Motor neuron (in vitro differentiated cells): ENCODE measurements at regions not wholly inside any gene's neighbourhood (a gene's known extent, or its start where the extent isn't known, plus 50 kb on each side); places are given as distances from the start of the nearest gene placed in this dataset.

Experiments used
- ATAC-seq, 8 experiments: fragments of 200-7000 bp; cut with Tn5 transposase; replicated peaks in 6 of 8; 2 replicates each; pipeline ENCODE4 v1.8.0; 2021; ENCODE audit warnings: mild to moderate bottlenecking in 8 of 8, moderate library complexity in 8 of 8
- H3K27ac ChIP-seq, 2 donors: fragments of 250-450 bp; sonication (Bioruptor Pico); 2 replicates each; pipeline ENCODE4 v1.9.0; 2021; ENCODE audit warnings: antibody characterized with exemption in 2 of 2, mild to moderate bottlenecking in 2 of 2, moderate library complexity in 1 of 2
- H3K4me1 ChIP-seq, 2 donors: fragments of 250-450 bp; sonication (Bioruptor Pico); replicated peaks in 1 of 2; 2 replicates each; pipeline ENCODE4 v1.6.1; 2021; ENCODE audit warnings: antibody characterized with exemption in 2 of 2, mild to moderate bottlenecking in 2 of 2, moderate library complexity in 1 of 2
- H3K4me3 ChIP-seq, 5 donors: fragments of 250-450 bp; sonication (Bioruptor Pico); 2 replicates each; pipeline ENCODE4 v1.9.0; 2021; ENCODE audit warnings: antibody characterized with exemption in 5 of 5, mild to moderate bottlenecking in 5 of 5, moderate library complexity in 4 of 5
- WGBS, 10 experiments: fragments of 450-650 bp; shearing (Covaris generic); methylation state at CpG; one replicate each; pipeline ENCODE4 v1.0.0; 2022; 5-methylcytosine and 5-hydroxymethylcytosine counted together
- in situ Hi-C, 9 experiments: fragments of 400-800 bp; cut with MboI; loops; one replicate each; pipeline ENCODE4 v1.15.0; 2021; ENCODE audit warnings: low sequenced_read_pairs in 9 of 9, low pct_unique_long_range_greater_than_20kb in 2 of 9; ENCODE audit not compliant: unreplicated experiment in 9 of 9

DNA sequence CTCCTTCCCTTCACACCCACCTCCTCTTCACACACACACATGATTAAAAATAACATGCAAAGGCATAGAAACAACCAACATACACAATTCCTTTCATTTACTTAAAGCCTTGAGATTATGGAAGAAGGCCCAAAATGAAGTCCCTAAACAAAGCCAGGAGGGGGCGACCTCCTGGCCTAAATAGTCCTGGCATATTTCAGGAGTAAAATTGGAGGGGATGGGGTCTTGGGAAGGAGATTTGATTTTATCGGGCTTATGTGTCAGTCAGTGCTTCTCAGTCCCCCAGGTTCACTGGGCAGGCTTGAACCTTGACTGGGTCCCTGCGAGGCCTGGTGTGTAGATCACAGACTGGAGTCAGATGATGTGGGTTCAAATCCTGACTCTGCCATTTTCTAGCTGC lies 266.4 kb downstream of the SAMD5 start:
- ATAC-seq: no peak
- WGBS, 10 experiments: 0 to 100% (median 74%) methylated on average over 1 to 3 of the region's 3 CpGs; no CpG with 5 or more reads in 2 of the 10 experiments
- in situ Hi-C loops: loop anchor here in 1 of 9 experiments (25.0 kb wide), 1 partner anchor 387 kb away; no protein-coding TSS in a partner anchor
- no peak overlapping the region for H3K27ac ChIP-seq
- peaks cover 0 to 4% of the 10 kb centered on the region in 2 donors for H3K4me1 ChIP-seq
- H3K4me3 ChIP-seq: no peak overlapping the region

DNA sequence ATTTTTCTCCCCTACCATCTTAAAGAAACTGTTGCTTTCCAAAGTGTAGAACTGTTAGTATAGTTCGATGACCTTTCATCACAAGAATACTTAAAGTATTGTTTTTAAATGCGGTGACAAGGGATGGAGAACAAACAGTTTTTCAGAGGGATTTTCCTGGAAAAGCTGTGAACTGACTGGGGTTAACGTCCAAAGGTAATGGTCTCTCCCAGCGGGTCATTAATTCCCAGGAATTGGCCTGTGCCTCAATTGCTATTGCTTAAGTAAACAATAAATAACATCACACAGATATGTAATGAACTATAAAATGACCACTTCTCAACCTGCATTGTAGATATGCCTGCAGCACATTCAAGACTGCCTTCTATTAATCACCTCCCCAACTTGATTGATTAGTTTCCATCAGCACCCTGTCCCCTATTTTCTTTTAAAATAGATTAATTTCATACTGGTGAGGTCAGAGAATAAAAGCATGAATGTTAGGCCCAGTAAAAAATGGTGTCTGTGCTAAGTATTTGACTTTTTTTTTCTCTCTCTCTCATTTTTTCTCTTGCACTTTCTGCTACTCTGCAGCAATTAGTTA lies 268.2 kb downstream of the SAMD5 start:
- Histone ChIP-seq H3K4me1 (peaks cover 0 to 4% of the 10 kb centered on the region in 2 donors), H3K4me3 (no peak overlapping the region), H3K27ac (no peak overlapping the region)
- 20 to 77% (median 52%) methylated on average over 1 to 4 of the region's 4 CpGs; no CpG with 5 or more reads in 1 of the 10 experiments for WGBS, 10 experiments
- in situ Hi-C loops: no loop called here
- ATAC-seq: peak in 5 of 8 experiments; percentile 23 to 62 (median 49)

DNA sequence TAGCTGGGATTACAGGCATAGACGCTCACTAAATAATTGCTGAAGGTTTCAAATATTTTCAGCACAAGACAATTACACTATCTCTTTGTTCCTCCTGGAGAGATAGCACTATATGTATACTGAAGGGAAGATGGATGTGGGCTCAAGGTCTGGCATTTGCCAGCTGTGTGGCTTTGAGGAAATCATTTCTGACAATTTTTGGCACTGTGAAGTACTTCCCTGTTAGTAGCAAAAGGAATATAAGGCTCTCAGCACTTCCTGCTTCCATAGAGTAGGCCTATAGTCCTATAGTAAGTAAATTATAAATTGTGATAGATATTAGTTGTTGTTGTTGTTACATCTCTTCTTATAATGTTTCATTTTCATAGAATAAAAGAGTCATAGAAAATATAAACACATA lies 271.1 kb downstream of the SAMD5 start:
- Histone ChIP-seq H3K4me1 (peaks cover 4 to 11% of the 10 kb centered on the region in 2 donors), H3K4me3 (no peak overlapping the region), H3K27ac (no peak overlapping the region)
- whole genome bisulfite sequencing, 10 experiments: 40 to 100% (median 82%) methylated on average over 1 of the region's 1 CpG; no CpG with 5 or more reads in 5 of the 10 experiments
- in situ Hi-C loops: no loop called here
- ATAC-seq: no peak

DNA sequence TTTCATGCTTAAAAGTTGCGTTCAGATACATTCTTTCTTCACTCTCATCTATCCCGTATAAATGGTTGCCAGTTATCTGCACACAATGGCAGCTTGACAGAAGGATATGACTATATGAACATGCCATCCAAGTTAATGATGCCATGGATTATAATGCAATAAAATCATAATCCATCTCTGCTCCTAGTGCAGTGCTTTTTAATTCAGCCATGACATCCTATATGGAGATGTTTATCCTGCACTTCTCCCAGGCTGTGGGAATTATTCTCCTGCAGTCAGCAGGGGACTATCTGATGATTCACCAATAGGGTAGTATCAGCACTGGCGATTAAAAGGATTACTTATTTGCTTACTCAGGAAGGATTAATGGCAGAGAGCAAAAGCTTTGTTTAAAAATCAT lies 273.8 kb downstream of the SAMD5 start:
- WGBS, 10 experiments: 4 to 90% (median 75%) methylated on average over 1 to 3 of the region's 3 CpGs
- peak; percentile 39 to 98 (median 86) for ATAC-seq
- Histone ChIP-seq H3K4me3 (no peak overlapping the region), H3K4me1 (peaks cover 4 to 7% of the 10 kb centered on the region in 2 donors), H3K27ac (no peak overlapping the region)
- in situ Hi-C loops: no loop called here

DNA sequence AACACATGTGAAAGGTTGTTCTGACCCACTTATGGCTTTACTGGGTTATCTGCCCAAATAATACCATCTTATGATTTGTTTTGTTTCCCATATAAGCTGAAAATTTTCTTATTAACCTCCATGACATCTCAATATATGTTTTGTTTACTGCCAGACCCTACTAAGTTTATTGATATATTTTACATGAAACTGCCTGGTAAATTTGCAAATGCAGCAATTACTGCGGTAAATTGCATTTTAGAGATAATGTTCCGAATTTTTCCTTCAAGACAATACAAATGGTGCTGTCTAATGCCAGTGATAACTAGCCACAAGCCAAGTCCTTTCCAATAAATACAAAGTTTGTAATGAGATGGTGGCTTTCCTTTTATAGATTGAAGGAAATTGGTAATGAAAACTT lies 275.9 kb downstream of the SAMD5 start:
- in situ Hi-C loops: no loop called here
- ATAC-seq: no peak
- Histone ChIP-seq H3K4me1 (peaks cover 4 to 7% of the 10 kb centered on the region in 2 donors), H3K4me3 (no peak overlapping the region), H3K27ac (no peak overlapping the region)
- WGBS, 10 experiments: 0 to 100% (median 79%) methylated on average over 1 to 2 of the region's 2 CpGs

DNA sequence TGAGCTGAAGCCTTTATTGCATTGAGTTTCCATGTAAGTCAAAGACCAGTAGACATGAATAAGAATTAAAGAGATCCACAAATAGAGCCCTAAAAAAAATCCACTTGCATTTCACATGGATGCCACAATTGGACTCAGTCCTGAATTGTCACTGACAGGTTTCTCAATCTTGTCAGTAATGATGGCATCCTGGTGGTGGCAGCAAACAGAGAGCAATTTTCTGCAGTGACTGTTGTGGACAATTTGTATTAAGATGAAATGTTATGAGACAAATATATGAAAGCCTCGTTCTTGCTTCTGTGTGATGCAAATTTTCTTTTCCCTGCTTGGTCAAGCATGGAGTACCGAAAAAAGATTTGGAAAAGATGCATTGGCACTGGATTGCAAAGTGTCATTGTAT lies 278.9 kb downstream of the SAMD5 start:
- Histone ChIP-seq H3K27ac (no peak overlapping the region), H3K4me3 (no peak overlapping the region), H3K4me1 (peaks cover 2 to 3% of the 10 kb centered on the region in 2 donors)
- 0 to 82% (median 57%) methylated on average over 1 to 2 of the region's 2 CpGs; no CpG with 5 or more reads in 3 of the 10 experiments for WGBS, 10 experiments
- in situ Hi-C loops: no loop called here
- ATAC-seq: peak in 1 of 8 experiments; percentile 15

DNA sequence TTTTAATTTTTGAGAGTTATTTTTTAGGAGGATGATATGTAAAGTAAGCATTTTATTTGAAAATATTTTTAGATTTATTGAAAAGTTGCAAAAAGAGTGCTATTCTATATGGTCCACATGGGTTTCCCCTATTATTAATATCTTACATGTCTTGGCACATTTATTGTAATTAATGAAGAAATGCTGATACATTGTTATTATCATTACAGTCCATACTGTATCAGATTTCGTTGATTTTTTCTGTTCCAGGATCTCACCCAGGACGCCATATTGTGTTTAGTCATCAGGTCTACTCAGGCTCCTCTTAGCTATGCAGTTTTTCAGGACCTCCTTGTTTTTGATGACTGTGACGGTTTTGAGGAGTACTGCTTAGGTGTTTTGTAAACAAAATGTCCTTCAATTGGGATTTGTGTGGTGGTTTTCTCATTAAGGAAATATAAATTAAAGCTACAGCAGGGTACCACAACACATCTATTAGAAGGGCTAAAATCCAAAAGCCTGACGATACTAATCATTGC lies 281.0 kb downstream of the SAMD5 start:
- Histone ChIP-seq H3K4me3 (no peak overlapping the region), H3K4me1 (no peaks in the 10 kb centered on the region), H3K27ac (no peak overlapping the region)
- WGBS, 10 experiments: 57 to 100% (median 79%) methylated on average over 1 to 4 of the region's 4 CpGs; no CpG with 5 or more reads in 2 of the 10 experiments
- no peak for ATAC-seq
- in situ Hi-C loops: no loop called here

DNA sequence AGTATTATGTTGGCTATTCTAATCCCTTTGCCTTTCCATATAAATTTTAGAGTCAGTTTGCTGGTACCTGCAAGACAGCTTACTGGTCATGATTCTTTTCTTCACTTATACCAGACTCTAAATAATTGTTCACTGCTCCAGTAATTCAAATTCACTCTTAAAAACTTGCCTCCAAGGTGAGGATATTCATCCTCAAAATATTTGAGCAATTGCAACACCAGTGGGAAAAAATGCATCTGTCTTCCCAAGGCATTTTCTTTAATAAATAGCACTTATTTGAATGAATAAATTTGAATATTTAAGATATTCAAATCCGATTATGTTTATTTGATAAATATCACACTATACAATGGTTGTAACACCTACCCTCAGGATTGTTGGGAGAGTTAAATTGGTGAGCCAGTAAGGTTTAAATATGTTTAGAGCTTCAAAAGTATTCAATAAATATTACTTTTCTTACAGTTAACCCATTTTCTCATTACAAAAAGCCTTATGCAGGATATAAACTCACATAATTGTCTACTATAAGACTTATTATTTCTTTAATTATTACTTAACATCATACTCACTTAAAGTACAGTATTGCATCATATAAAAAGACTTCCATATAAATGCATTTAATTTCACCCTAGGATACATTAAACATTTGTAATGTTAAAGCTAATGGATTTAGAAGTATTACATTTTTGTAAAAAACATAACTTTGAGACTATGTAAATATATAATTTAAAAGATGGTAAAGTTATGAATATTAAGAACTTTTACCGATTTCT lies 285.6 kb downstream of the SAMD5 start:
- ATAC-seq: no peak

DNA sequence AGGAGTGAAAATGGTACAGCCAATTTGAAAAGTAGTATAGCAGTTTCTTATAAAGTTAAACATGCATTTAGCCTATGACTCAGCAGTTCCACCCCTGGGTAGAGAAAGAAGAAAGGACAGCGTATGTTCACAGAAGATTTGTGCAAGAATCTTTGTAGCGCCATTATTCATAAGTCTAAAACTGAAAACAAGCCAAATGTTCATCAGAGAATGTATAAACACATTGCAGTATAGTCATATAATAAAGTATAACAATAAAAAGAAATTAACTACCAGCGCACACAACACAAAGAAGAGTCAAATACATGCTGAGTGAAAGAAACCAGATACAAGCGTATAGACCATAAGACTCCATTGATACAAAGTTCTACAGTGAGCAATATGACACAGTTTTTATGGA lies 294.0 kb downstream of the SAMD5 start:
- H3K4me1 ChIP-seq: peaks cover 0 to 7% of the 10 kb centered on the region in 2 donors
- in situ Hi-C loops: no loop called here
- 37 to 100% (median 94%) methylated on average over 2 to 4 of the region's 4 CpGs for WGBS, 10 experiments
- no peak overlapping the region for H3K4me3 ChIP-seq
- no peak overlapping the region for H3K27ac ChIP-seq
- ATAC-seq: peak in 3 of 8 experiments; percentile 32 to 48 (median 42)

More for the DNA sequence above, 285.6 kb downstream of the SAMD5 start:
- Histone ChIP-seq H3K27ac (no peak overlapping the region), H3K4me1 (no peaks in the 10 kb centered on the region), H3K4me3 (no peak overlapping the region)
- WGBS, 10 experiments: 0 to 100% (median 56%) methylated on average over 1 to 2 of the region's 2 CpGs; no CpG with 5 or more reads in 1 of the 10 experiments
- in situ Hi-C loops: no loop called here

DNA sequence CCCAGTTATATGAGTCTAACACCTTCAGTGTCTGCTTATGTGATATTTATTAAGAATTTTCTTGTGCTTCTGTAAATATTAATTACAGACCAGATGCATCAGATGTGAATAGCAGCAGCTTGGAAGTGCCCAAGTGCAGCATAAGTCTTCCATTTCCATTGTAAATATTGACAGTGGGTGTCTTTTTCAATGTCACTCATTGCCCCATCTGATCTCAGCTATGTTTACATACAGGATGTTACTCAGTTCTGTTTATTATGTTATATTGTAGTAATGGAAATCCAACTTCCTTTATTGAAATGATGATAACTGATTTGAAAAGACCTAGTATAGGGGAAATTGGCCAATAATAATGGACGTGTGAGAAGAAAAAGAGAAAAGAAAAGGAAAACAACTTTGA lies 296.7 kb downstream of the SAMD5 start:
- Histone ChIP-seq H3K4me1 (peaks cover 0 to 17% of the 10 kb centered on the region in 2 donors), H3K27ac (no peak overlapping the region), H3K4me3 (no peak overlapping the region)
- 0 to 100% (median 82%) methylated on average over 1 of the region's 1 CpG; no CpG with 5 or more reads in 1 of the 10 experiments for WGBS, 10 experiments
- in situ Hi-C loops: no loop called here
- ATAC-seq: no peak

DNA sequence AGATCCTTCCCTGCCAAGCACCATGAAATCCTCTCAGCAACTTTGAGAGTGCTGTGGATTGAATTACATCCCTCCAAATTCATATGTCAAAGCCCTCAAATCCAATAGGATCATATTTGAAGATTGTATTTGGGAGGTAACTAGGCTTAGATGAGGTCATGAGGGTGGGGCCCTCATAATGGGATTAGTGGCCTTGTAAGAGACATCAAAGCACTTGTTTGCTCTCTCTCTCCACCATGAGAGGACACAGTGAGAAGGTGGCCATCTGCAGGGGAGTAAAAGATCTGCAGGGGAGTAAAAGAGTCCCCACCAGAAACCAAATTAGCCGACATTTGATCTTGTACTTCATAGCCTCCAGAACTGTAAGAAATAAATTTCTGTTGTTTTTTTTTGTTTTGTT lies 298.2 kb downstream of the SAMD5 start:
- Histone ChIP-seq H3K27ac (no peak overlapping the region), H3K4me1 (peaks cover 0 to 17% of the 10 kb centered on the region in 2 donors), H3K4me3 (no peak overlapping the region)
- in situ Hi-C loops: no loop called here
- WGBS, 10 experiments: 0 to 100% (median 82%) methylated on average over 1 of the region's 1 CpG; no CpG with 5 or more reads in 4 of the 10 experiments
- ATAC-seq: no peak

DNA sequence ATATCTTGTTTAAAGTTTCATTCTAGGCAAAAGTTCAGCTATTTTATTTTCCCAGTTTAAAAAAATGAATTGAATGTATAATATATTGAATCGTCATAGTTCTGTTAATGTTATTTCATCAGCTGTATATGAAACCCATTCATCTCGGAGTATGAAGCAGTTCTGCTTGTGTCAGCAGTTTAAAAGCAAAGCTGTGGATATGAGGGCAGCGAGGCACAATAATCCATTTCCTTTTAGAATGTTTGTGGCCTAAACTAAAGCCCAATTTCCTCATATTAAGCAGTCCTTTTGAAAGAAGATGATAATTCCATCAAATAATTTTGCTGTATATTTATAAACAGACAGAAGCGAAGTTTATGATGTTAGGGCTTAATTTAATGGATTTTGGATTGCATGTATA lies 300.1 kb downstream of the SAMD5 start:
- in situ Hi-C loops: no loop called here
- H3K4me1 ChIP-seq: peaks cover 0 to 17% of the 10 kb centered on the region in 2 donors
- ATAC-seq: peak in 1 of 8 experiments; percentile 42
- H3K27ac ChIP-seq: no peak overlapping the region
- H3K4me3 ChIP-seq: no peak overlapping the region
- 11 to 93% (median 63%) methylated on average over 3 to 4 of the region's 4 CpGs for whole genome bisulfite sequencing, 10 experiments

DNA sequence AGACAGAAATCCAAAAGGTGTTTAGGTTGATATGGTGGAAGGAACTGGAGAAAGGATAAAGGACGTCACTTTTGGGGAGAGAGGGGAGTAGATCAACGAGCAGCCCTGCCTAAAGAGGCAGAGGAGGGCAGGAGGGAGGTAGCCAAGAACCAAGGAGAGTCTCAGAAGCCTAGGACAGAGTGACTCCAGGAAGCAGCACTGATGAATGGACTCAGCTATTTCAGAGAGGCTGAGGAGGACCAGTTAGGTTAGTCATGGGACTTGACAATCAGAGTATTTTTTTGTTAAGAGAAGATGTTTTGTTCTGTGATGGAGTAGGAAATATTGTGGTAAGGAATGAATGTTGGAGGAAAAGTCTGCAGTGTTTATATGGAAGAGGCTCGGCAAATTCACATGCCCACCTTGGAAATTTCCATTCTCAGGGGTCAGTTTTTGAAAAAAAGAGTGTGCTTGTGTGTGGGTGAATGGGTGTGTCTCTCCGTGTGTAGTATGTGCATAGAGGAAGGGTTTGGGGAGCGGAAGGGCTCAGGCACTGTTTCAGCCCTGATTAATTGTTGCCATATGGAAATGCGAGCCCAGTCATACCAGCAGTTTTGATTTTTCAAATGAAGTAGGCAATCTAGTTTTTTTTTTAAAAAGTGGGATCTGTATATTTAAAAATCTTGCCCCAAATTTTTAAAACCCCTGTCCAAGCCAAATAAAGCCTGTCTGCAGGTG lies 303.6 kb downstream of the SAMD5 start:
- Histone ChIP-seq H3K4me3 (no peak overlapping the region), H3K27ac (no peak overlapping the region), H3K4me1 (peaks cover 0 to 17% of the 10 kb centered on the region in 2 donors)
- WGBS, 10 experiments: 0 to 93% (median 62%) methylated on average over 2 to 6 of the region's 6 CpGs
- in situ Hi-C loops: no loop called here
- ATAC-seq: peak in 3 of 8 experiments; percentile 52 to 86 (median 79)
